ENCODE measurements at regions not wholly inside any gene's neighbourhood (a gene's known extent, or its start where the extent isn't known, plus 50 kb on each side); places are given as distances from the start of the nearest gene placed in this dataset.

DNA sequence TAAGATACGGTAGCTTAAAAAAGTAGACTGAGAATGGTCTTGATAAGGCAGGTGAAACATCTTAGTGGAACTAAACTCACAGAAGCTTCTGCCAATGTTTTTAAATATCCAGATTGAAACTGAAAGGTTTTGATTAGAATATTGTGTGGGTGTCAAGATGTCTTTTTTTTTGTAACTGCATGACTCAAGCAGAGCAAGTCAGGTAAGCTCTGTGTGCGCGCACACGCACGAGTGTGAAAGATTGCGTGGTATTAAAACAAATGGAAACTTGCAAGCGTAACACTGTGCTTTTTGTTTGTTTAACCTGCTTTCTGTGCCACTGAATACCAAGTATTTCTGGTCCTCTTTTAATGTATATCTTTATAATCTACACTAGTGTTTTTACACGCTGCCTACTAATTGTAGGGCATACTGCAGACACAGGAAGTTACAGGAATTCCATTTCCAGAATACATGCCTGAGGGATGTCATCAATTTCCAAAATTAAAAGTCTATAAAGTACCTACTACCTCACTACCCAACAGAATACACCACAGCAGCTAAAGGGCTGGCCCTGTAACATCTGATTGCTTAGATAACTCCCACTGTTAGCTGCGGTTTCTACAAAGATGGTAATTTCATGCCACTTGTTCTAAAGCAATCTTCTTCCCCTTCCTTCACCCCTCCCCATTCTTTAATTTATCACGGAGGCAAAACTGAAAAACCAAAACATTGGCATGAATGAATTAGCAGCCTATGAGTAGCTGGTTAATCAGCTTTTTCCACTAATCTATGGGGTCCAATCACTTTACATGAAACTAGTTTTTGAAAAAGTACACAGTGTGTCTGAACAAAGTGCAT lies 472.8 kb downstream of the SHQ1 start:
- peak in 1 of 2 donors; percentile 19 for DNase-seq (ENCODE audit: low read depth in 2 of 2)

DNA sequence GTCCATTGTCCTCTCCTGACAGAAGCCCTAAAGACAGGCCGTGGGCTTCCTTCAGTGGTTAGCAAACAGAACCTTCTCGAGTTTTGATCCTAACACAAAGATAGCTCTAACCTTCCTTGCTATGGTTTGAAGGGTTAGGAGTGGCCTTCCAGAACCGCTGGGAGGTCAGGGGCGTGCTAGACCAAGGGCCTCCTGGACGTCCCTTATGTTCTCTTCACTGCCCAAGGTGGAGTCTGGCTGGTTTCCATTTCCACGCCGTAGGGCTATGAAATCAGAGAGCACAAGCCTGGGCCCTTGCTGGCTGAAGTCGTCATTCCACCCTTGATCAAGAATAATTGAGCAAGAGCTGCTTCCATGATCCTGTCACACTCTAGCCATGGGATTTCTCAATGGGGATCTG lies 475.1 kb downstream of the SHQ1 start:
- DNase-seq (ENCODE audit: low read depth in 2 of 2): no peak

DNA sequence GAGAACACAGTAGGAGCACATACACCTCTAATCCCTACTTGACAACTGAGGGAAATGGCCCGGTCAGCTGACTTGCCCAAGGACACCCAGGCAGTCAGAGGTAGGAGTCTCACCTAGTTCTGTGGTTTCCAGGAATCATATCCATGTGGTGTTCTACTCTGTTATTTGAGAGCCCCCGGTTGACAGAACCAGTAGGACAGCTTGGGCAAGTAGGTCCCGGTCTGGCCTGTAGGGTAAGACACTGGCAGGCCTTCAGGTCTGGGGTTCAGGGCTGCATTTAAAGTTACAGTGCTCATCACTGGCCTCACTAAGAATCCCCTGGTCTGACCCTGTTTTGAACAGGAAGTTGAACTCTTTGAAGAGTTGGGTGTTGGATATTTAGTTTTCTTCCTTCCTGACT lies 476.1 kb downstream of the SHQ1 start:
- DNase-seq (ENCODE audit: low read depth in 2 of 2): no peak

DNA sequence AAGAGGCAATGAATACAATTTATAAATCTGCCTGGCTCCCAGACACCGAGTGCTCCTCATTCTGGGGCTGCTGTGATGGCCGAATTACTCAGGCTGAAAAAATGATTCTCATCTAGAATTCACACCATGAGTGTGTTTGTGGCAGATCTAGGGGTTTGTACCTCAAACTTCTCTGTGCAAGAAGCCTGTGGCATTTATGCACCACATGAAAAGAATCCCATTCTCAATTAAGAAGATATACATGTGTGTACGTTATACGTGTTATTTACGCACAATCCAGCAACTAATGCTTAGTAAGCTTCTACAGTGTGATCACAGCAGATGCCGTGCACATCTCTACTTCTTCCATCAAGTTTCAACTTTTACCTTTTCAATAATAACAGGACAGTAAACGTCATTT lies 476.8 kb downstream of the SHQ1 start:
- DNase-seq (ENCODE audit: low read depth in 2 of 2): no peak

DNA sequence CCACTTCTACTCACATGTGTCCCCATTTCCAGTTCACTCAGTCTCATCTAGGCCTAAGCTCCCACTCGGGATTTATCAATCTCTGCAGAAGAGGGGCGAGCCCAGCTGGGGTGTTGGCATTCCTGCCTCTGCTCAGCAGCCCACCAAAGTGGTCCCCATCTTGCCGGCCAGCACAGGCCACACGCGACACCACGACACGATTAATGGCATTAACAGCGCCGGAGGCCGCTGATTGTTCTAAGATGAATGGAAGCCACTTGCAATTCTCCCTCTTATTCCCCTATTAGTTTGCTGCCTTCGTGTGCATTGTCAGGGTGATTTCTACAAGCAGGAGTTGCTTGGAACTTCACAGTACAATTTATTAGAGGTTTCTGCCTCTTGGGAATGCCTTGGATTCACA lies 477.3 kb downstream of the SHQ1 start:
- DNase-seq (ENCODE audit: low read depth in 2 of 2): no peak

DNA sequence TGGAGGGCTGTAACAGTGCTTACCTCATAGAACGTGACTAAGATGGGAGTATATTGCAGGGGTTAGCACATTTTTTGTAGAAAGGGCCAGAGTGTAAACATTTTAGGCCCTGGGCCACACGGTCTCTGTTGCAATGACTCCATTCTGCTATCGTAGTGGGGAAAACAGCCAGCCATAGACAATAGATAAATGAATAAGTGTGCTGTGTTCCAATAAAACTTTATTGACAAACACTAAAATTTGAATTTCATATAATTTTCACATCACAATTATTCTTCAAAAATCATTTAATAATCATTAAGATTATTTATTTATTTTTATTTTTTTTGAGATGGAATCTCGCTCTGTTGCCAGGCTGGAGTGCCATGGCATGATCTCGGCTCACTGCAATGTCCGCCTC lies 478.6 kb downstream of the SHQ1 start:
- DNase-seq (ENCODE audit: low read depth in 2 of 2): no peak

DNA sequence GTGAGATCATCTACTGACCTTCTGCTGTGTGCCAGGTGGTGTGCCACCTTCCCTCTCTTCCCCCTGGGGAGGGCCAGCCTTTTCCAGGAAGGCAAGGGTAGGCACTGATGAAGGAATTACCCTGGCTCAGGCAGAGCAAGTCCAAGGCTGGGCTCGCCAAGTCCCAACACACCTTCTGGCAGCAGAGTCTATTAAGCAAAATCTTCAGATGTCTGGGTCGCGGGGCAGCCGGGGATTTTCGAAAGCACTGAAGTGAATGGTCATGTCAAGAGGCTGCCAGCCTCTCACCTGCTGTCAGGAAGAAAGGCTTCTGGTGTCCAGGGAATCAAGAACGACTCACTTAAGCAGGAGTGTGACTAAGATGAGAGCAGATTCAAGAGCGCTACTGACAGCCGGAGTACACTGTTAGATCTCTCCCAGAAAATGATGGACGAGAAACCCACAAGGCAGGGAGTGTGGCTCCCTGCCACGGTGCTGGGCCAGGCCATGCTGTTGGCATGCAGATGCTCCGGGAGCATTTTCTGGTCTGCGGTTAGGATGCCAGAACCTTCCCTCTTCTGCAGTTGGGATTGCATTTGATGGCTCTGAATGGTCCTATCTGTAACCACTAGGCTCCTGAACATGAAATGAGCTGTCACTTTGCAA lies 479.8 kb downstream of the SHQ1 start:
- no peak for DNase-seq (ENCODE audit: low read depth in 2 of 2)

DNA sequence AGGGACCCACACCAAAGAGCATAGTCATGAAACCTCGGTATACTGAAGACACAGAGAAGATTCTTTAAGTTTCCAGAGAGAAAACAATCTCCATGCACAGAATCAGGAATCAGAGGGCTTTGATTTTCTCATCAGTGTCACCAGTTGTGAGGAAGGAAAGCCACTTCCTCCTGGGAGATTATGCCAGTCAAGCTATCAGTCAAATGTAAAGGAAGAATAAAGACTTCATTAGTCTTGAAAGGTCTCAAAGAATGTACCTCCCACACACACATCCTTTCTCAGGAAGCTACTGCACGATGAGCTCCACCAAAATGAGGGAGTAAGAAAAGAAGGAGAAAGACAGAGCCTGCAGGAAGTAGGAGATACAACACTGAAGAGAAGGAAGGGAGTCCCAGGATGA lies 486.3 kb downstream of the SHQ1 start:
- no peak for DNase-seq (ENCODE audit: low read depth in 2 of 2)

DNA sequence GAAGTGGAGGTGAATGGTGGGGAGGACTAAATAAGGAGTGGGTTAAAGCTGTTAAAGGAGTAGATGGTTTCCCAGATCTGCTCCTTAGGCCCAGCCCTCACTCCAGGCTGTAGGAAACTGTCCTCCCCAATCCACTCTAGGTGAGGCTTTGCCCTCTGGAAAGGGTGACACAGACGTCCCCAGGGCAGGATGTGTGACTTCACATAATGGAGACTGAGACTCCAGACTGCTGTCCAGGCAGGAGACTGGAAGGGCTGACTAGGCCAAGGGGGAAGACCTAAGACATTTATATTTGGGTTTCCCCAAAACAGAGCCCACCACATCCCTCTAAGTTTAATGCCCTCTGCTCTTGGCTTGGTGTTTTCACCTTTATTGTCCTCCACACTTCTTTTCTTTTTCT lies 488.5 kb downstream of the SHQ1 start:
- DNase-seq (ENCODE audit: low read depth in 2 of 2): no peak

DNA sequence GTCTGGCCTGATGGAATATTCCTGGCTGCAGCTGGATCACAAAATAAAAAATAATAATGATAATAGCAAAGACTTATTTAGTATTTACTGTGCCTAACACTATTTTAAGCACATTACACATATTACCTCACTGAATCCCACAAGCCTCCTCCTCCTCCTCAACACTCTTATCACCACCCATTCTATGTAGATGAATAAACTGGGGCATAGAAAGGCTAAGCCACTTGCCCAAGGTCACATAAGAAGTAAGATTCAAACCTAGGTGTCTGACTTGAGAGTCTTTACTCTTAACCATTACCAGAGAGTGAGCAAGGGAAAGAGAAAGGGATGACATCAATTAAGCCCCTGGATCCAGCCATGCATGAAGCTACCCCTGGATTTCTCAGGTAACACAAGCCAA lies 493.1 kb downstream of the SHQ1 start:
- DNase-seq (ENCODE audit: low read depth in 2 of 2): no peak

DNA sequence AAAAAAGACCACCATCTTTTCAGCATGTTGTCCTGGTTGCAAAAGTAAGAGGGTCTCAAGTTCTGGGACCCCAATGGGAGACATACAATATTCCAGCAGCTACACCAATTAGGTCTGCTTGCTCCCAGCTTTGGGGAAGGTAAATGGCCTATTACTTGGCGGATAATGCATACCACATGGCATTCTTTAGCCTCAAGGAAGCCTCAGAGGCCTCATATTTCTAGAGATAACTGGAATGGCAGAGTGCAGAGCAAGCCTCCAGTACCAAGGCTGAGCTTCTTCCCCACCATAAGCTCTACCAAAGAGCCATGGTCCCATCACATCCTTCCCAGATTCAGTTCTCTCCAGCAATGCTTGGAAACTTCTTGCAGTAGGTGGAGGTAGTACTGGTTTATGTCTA lies 493.8 kb downstream of the SHQ1 start:
- DNase-seq (ENCODE audit: low read depth in 2 of 2): no peak

DNA sequence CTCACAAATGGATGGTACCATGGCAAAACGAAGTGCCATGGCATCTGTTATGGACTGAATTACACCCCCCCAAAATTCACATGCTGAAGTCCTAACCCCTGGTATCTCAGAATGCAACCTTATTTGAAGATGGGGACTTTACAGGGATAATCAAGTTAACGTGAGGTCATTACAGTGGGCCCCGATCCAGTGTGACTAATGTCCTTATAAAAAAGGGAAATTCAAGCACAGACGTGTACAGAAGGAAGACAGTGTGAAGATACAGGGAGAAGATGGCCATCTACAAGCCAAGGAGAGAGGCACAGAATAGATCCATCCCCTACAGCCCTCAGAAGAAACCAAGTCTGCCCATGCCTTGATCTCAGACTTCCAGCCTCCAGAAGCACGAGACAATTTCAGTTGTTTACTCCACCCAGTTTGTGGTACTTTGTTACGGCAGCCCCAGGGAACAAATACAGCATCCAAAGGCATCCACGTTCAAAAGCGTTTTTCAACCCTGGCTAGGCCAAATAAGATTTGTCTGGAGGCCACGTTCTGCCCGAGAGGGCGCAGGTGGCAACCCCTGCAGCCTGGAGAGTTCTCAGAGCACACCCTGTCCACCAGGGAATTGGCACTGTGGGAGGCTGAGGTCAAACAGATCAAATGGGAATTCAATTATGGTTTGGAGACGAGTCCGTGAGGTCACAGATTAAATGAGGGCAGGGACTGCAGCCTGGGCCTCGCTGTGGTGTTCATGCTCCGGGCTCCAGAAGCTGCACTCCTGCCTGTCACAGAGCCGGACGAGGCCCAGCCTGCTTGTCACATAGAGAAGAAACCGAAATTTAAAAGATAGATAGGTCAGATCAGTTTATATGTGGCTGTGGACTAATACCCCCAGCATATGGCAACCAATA lies 494.8 kb downstream of the SHQ1 start:
- no peak for DNase-seq (ENCODE audit: low read depth in 2 of 2)

DNA sequence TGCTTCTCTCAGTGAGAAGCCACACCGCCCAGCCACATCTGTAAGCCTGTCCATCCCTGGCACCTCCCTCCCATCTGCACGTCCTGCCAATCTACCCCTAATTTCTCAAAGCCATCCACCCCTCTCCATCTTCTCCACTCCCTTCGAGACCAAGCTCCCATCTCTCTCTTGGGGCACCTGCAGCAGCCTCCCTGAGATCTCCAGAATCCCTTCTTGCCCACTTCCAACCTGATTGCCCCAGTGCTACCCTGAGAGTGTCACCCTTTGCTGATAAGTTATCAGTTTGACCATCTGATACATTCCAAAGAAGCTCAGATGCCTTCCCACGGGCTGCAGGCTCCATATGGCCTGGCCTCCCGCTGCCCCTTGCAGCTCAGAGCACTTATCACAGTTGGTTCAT lies 496.1 kb downstream of the SHQ1 start:
- no peak for DNase-seq (ENCODE audit: low read depth in 2 of 2)

DNA sequence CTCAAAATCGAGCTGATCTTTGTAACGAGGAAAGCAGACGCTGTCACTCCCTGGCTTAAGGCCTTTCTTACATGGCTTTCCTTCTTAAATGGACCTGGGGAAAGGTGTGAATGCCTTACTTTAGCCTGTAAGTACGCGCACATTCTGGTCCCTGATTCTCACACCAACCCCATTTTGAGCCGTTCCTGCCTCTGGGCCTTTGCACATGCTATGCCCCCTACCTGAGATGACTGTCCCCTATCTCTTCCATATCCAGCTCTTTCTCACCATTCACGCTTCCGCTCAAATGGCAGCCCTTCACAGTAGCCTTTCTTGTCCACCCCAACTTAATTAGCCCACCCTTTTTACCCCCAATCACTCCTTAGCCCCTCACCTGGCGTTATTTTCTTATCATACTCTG lies 496.7 kb downstream of the SHQ1 start:
- no peak for DNase-seq (ENCODE audit: low read depth in 2 of 2)

DNA sequence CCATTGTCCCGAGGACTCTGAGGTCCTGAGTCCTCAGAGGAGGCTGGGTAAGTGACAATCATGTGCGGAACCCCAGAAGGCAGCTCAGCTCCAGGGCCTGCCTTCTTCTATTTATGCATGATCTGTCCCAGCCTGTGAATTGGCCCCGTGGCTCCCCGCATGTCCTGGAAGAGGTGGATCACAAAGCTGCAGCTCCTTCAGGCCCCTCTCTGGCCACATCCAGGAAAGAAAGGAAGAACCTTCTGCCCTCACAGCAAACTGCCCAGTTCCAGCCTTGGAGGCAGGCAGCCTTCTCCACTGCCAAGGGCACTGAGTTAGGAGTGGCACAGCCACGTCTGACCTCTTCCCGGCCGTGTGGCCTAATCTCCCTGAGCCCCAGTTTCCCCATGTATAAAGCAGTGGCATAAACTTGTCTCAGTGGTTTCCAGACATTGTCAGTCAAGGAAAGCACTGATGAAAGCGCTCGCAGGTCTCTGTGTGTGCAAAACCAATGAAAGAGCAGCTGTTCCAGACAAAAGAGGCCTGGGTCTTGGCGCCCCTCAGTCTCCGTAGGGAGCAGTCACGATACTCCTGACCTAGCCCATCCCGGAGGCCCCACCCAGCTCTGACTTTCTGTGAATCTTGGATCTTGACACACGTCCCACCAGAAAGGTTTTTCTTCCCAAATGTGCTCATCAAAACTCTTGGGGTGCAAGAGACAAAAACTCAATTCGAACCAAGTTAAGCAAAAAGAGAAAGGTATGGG lies 497.3 kb downstream of the SHQ1 start:
- DNase-seq (ENCODE audit: low read depth in 2 of 2): no peak

DNA sequence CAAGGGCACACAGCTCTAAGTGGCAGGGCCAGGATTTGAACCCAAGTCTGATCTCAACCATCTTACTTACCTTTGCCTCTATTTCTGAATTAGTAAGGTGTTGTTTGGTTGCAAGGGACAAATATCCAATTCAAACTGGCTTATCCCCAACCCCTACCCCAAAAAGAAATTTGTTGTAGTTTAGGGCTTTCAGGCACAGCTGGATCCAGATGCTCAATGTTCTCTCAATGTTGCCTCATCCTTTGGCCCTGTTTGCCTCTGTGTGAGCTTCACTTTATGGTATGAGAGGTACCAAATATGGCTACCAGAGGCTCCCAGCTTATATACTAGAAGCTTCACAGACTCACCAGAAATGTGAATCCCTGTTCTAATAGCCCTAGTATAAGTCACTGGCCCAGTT lies 499.9 kb downstream of the SHQ1 start:
- DNase-seq (ENCODE audit: low read depth in 2 of 2): no peak

DNA sequence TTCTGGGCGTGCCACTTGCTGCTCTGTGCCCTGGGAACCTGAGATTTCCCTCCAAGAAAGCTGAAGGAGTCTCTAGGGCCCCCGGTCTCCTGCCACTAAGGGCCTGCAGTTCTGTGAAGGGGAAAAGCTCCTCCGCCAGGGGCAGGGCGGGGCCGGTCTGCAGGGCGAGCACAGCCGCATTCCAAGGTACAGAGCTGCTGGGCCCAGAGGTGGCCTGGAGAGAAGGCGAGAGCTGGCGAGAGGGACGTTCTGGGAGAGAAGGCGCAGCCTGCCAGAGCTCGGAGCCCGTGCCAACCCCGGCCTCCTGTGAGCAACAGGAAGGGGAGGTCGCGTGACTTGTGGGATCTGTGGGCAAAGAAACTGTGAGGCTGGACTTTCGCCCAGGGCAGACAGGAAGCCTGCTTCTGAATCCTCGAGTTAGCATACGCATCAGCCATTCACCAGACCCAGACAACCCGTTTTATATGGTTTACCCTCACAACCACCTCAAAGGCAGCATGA lies 500.4 kb downstream of the SHQ1 start:
- DNase-seq (ENCODE audit: low read depth in 2 of 2): peak in 1 of 2 donors; percentile 14

DNA sequence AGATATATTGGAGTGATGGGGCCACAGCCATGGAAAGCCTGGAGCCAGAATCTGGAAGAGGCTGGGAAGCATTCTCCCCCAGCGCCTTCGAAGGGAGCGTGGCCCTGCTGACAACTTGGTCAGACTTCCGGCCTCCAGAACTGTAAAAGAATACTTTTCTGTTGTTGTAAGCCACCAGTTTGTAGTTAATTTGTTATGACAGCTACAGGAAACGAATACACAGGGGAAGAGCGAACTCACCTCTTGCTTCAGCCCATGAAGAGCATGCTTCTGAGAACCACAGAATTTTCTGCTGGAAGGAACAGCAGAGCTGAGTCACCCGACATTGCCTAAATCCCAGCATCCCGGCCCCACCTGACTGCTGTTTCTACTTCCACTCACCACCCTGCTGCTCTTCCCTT lies 501.7 kb downstream of the SHQ1 start:
- no peak for DNase-seq (ENCODE audit: low read depth in 2 of 2)

DNA sequence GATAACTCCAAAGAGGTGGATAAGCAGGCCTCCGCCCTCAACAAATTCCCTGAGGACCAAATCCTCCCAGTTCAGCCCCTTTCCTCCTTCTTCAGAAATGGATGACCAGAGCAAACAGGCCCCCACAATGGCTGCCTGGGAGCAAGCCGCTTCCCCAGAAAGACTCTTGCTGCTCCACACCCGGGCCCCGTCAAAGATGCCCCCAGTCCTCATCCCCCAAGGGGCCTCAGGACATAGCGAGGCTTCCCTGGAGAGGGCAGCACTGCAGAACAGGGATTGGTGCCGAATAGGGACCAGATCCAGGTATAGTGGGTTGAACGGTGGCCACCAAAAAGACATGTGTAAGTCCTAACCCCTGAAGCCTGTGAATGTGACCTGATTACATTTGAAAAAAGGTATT lies 502.3 kb downstream of the SHQ1 start:
- no peak for DNase-seq (ENCODE audit: low read depth in 2 of 2)

DNA sequence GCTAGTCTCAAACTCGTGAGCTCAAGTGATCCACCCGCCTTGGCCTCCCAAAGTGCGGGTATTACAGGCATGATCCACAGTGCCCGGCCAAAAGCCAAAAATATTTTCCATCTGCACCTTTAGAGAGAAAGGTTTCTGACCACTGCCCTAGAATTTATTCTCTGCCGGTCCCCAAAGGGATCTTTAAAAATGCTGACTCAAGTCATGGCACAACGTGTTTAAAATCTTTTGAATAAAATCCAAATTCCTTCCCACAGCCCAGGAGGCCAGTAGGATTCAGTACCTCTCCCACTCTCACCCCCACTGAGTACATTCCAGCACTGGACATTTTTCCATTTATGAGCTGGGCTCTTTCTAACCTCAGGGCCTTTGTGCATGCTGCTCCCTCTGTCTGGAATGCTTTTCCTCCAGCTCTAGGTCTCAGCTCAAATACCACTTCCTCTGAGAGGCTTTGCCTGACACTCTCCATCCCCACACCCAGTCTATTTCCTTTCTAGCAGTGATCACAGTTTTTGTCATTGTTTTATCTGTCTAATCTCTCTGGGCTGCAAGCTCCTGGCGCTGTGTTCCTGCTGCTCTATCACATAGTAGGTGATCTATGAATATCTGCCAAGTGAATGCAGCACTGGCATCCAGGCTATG lies 502.9 kb downstream of the SHQ1 start:
- no peak for DNase-seq (ENCODE audit: low read depth in 2 of 2)

DNA sequence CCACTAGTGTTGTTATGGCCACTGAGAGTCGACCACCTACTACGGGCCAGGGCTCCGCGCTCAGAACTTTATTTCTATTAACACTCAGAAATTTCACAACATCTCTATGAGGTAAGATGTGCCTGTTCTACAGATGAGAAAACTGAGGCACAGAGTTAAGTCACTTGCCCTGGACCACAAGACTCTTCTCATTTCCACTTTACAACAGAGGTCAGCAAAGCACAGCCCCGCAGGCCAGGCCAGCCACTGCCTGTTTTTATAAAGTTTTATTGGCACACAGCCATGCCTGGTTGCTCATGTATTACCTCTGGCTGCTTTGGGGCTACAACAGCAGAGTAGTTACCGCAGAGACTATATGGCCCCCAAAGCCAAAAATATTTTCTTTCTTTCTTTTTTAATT lies 503.6 kb downstream of the SHQ1 start:
- no peak for DNase-seq (ENCODE audit: low read depth in 2 of 2)

Measured in activated CD8-positive, alpha-beta memory T cell treated with anti-CD3 and anti-CD28 coated beads for 4 hours (primary cell).